ENCODE measurements at regions not wholly inside any gene's neighbourhood (a gene's known extent, or its start where the extent isn't known, plus 50 kb on each side); places are given as distances from the start of the nearest gene placed in this dataset.

DNA sequence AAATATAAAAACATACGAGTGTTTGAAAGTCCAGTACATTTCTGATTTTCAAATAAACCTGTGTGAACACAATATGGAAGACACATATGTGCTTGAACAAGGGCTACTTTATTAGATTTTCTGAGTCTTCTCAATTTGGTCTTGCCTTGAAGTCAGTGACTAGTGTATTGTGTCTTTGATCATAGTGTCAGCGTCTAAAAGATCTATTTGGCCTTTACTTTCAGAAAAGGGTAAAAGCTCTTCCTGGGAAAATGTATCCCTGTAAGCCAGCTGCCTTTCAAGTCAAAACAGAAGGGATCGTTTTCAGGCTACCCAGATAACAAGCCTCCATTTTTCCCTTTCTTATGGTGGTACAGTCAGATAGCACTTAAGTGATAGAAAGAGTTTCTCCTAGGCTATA is 471.9 kb downstream of the CMPK2 start:
- Histone ChIP-seq H3K9me1 (ENCODE audit: control insufficient read depth, extremely low read depth, insufficient read depth, low read length) (no peaks in the 10 kb centered on the region), H3K27ac (ENCODE audit: control insufficient read depth, insufficient read depth, low read length) (no peak overlapping the region), H3K4me3 (ENCODE audit: control insufficient read depth in 2 of 3, extremely low read depth in 1 of 3, insufficient read depth in 2 of 3, low read depth in 1 of 3, low read length in 3 of 3) (no peak overlapping the region), H3K79me2 (ENCODE audit: control insufficient read depth, insufficient read depth, low read length) (no peaks in the 10 kb centered on the region), H3K36me3 (ENCODE audit: control insufficient read depth in 2 of 2, extremely low read depth in 1 of 2, insufficient read depth in 2 of 2, low read length in 2 of 2) (no peaks in the 10 kb centered on the region), H4K20me1 (ENCODE audit: control insufficient read depth, extremely low read depth, insufficient read depth, low read length) (no peaks in the 10 kb centered on the region), H2AFZ (ENCODE audit: control insufficient read depth, low read length) (no peak overlapping the region), H3K9ac (ENCODE audit: control insufficient read depth, extremely low read depth, insufficient read depth, low read length) (no peak overlapping the region), H3K9me3 (ENCODE audit: control insufficient read depth, low read depth, low read length) (peaks cover 6% of the 10 kb centered on the region), H3K4me2 (ENCODE audit: control insufficient read depth, extremely low read depth, insufficient read depth, low read depth, low read length) (no peak overlapping the region), H3K27me3 (ENCODE audit: control insufficient read depth, extremely low read depth, insufficient read depth, low read length) (no peaks in the 10 kb centered on the region), H3K4me1 (ENCODE audit: control insufficient read depth, extremely low read depth, insufficient read depth, low read length) (no peaks in the 10 kb centered on the region)
- FAIRE-seq (no peak), DNase-seq (ENCODE audit: low read depth, low spot score) (no peak)
- TF ChIP-seq, protein P1, sequence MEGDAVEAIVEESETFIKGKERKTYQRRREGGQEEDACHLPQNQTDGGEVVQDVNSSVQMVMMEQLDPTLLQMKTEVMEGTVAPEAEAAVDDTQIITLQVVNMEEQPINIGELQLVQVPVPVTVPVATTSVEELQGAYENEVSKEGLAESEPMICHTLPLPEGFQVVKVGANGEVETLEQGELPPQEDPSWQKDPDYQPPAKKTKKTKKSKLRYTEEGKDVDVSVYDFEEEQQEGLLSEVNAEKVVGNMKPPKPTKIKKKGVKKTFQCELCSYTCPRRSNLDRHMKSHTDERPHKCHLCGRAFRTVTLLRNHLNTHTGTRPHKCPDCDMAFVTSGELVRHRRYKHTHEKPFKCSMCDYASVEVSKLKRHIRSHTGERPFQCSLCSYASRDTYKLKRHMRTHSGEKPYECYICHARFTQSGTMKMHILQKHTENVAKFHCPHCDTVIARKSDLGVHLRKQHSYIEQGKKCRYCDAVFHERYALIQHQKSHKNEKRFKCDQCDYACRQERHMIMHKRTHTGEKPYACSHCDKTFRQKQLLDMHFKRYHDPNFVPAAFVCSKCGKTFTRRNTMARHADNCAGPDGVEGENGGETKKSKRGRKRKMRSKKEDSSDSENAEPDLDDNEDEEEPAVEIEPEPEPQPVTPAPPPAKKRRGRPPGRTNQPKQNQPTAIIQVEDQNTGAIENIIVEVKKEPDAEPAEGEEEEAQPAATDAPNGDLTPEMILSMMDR (optimal IDR thresholded peaks at IDR 0.05 in 1 of 3, IDR thresholded peaks at IDR 0.05 in 1 of 3, conservative IDR thresholded peaks at IDR 0.05 in 1 of 3; ENCODE audit: extremely low read depth in 1 of 3, insufficient read depth in 2 of 3, low read length in 3 of 3), result no peak
- TF ChIP-seq EZH2 (IDR thresholded peaks at IDR 0.05; ENCODE audit: low read length), result no peak
- dilution Hi-C loops (cut with MboI; ENCODE audit: extremely low pct_ligation_motif_present, low sequenced_read_pairs), result no loop called here

DNA sequence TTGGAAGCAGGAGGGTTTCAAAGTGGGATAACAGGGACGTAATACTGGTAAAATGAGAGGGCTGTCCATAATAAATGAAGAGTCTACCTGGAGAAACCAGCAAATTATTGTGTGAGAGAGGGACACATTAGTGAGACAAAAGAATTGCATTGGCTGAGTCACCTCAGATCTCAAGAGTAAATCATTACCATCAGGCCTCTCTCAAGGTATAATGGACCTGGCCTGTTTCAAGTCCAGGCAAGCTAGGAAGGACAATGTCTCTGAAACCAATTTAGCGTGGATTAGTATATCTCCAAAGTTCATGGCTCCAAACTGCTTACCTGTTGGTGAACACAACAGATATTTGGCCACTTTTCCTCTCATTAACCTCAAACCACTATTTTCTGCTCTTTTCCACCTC is 471.4 kb downstream of the CMPK2 start:
- TF ChIP-seq, protein P1 (optimal IDR thresholded peaks at IDR 0.05 in 1 of 3, IDR thresholded peaks at IDR 0.05 in 1 of 3, conservative IDR thresholded peaks at IDR 0.05 in 1 of 3; ENCODE audit: extremely low read depth in 1 of 3, insufficient read depth in 2 of 3, low read length in 3 of 3), result no peak
- TF ChIP-seq EZH2 (IDR thresholded peaks at IDR 0.05; ENCODE audit: low read length), result no peak
- no peak overlapping the region for H3K9ac ChIP-seq (ENCODE audit: control insufficient read depth, extremely low read depth, insufficient read depth, low read length)
- no peak overlapping the region for H3K4me3 ChIP-seq (ENCODE audit: control insufficient read depth in 2 of 3, extremely low read depth in 1 of 3, insufficient read depth in 2 of 3, low read depth in 1 of 3, low read length in 3 of 3)
- no peak overlapping the region for H3K27ac ChIP-seq (ENCODE audit: control insufficient read depth, insufficient read depth, low read length)
- no peak overlapping the region for H2AFZ ChIP-seq (ENCODE audit: control insufficient read depth, low read length)
- no peaks in the 10 kb centered on the region for H3K9me1 ChIP-seq (ENCODE audit: control insufficient read depth, extremely low read depth, insufficient read depth, low read length)
- H3K36me3 ChIP-seq (ENCODE audit: control insufficient read depth in 2 of 2, extremely low read depth in 1 of 2, insufficient read depth in 2 of 2, low read length in 2 of 2), result no peaks in the 10 kb centered on the region
- no peaks in the 10 kb centered on the region for H3K27me3 ChIP-seq (ENCODE audit: control insufficient read depth, extremely low read depth, insufficient read depth, low read length)
- H4K20me1 ChIP-seq (ENCODE audit: control insufficient read depth, extremely low read depth, insufficient read depth, low read length), result no peaks in the 10 kb centered on the region
- dilution Hi-C loops (cut with MboI; ENCODE audit: extremely low pct_ligation_motif_present, low sequenced_read_pairs), result no loop called here
- H3K79me2 ChIP-seq (ENCODE audit: control insufficient read depth, insufficient read depth, low read length), result no peaks in the 10 kb centered on the region
- FAIRE-seq, result no peak
- no peak for DNase-seq (ENCODE audit: low read depth, low spot score)
- no peaks in the 10 kb centered on the region for H3K4me1 ChIP-seq (ENCODE audit: control insufficient read depth, extremely low read depth, insufficient read depth, low read length)
- H3K9me3 ChIP-seq (ENCODE audit: control insufficient read depth, low read depth, low read length), result peaks cover 5% of the 10 kb centered on the region
- H3K4me2 ChIP-seq (ENCODE audit: control insufficient read depth, extremely low read depth, insufficient read depth, low read depth, low read length), result no peak overlapping the region
